Renal cortical epithelial cell (primary cell): ENCODE measurements at regions not wholly inside any gene's neighbourhood (a gene's known extent, or its start where the extent isn't known, plus 50 kb on each side); places are given as distances from the start of the nearest gene placed in this dataset.
"Not testable (repeated sequence)": the region's sequence is repeated elsewhere in the genome, so short reads cannot be mapped to it uniquely, and the experiment has no call there.

Experiments
- DNase-seq: peaks from one replicate; pipeline ENCODE4 v3.0.0-alpha.2; 2011; ENCODE audit warnings: low read depth

- DNase-seq, result no peak
Measured at GRCh38 chr5:43926923-43927322, 323.9 kb downstream of the NNT start.

GRCh38 chr5:43920422-43920821, 317.4 kb downstream of the NNT start:
- DNase-seq, result no peak

DNA sequence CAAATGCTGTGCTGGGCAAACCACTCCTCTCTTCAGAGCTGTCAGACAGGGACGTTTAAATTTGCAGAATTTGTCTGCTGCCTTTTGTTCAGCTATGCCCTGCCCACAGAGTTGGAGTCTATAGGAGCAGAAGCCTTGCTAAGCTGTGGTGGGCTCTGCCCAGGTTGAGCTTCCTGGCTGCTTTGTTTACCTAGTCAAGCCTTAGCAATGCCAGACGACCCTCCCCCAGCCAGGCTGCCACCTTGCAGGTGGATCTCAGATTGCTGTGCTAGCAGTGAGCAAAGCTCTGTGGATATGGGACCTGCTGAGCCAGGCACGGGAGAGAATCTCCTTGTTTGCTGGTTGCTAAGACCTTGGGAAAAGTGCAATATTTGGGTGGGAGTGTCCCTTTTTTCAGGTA, 314.9 kb downstream of the NNT start:
- no peak for DNase-seq

GRCh38 chr5:43903129-43903528, 300.1 kb downstream of the NNT start:
- no peak for DNase-seq

DNA sequence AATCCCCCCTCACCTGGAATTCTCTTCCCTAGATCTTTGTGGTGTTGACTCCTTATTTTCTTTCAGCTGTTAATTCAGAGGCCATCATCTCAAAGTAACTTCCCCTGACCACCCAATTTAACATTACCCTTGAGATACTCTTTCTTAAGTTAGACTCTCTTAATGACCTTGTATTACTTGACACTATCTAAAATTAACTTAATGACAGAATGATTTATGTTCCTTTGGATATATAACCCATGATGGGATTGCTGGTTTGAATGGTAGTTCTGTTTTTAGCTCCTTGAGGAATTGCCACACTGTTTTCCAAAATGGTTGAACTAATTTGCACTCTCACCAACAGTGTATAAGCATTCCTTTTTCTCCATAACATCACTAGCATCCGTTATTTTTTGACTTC, 298.0 kb downstream of the NNT start:
- DNase-seq, result no peak

- DNase-seq, result no peak
Measured at GRCh38 chr5:43895876-43896275, 292.9 kb downstream of the NNT start.

DNA sequence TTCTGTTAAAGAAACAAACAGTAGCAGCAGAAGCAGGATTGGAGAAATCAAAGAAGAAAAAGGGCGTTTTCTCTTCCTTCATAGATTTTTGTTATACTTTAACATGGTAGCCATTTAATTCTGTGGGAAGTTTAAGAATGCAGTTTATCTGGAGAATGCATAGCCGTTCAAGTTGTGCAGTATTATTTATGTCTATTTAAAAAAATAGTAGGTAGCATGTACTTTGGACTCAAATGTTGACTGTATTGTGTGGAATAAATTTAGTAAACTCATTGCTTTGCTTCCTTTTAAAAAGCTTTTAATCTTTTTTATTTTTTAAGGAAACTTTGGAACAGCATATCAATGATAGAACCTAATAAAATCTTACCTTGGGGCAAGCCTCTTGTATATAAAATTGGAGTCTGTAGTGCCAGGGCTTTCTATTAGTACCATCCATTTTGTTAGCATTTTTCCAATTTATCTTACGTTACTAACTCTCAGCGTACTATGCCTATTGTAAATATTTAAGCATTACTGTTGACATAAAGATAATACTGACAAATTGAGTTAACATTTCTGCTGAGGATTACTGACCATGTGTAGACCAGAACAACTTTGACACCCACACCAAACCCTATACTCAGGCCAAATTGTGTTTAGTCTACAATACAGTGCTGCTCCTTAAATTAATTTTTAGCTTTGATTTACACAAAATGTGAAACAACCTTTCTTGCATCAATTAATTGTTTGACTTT, 291.1 kb downstream of the NNT start:
- no peak for DNase-seq

- DNase-seq, result no peak
Measured at GRCh38 chr5:43891112-43891511, 288.1 kb downstream of the NNT start.

DNA sequence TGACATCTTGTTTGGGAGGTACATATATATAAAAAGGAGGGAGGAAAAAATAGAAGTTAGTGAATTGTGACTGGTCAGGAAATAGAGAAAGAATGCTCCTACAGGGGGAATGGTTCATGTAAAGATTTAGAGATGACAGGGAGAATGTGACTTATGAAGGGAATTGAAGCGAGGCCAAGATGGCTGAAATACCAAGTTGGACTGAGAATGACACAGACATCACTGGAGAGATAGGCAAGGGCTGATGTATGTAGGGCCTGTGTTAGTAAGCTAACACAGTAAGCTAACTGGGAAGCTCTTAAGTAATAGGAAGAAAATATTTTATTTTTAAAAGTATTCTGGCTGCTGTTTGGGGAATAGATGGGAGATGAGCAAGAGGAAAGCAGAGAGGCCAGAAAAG, 286.3 kb downstream of the NNT start:
- no peak for DNase-seq

DNA sequence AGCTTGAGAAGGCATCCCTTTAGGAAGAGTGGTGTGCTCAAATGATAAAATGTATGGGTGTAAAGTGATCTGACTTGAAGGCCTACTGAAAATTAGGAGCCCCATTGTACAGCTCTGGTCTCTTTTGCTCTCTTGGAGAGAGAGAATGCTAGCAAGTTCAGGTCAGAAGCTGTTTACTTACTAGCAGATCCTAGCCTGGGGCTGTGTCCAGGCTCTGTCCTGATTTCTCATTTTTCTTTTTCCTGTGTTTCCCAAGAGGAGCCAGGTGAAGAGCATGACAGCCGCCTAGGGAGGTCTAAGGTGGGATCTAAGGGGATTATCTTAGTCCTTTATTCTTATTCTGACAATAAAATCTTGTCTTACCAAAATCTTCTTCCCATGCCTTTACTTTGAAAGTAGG, 272.8 kb downstream of the NNT start:
- no peak for DNase-seq

- DNase-seq, result no peak
Measured at GRCh38 chr5:43874772-43875171, 271.8 kb downstream of the NNT start.

DNA sequence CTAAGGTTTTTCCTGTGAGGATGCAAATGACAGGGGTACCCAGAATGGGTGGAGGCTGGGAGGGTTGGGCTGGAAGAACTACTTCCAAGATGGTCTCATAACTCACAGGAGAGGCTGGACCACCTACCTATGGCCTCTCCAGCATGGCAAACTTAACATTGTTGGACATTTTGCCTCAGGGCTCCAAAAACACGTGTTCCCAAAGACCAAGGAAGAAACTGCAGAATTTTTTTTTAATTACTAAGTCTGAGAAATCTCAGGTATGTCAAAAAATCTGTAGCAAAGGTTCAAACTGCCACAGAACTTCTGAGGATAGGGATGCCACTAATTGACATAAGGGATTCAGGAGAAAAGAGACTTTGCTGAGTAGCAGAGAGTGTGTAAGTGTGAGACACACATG, 270.8 kb downstream of the NNT start:
- no peak for DNase-seq

- no peak for DNase-seq
Measured at GRCh38 chr5:43859309-43859708, 256.3 kb downstream of the NNT start.

DNA sequence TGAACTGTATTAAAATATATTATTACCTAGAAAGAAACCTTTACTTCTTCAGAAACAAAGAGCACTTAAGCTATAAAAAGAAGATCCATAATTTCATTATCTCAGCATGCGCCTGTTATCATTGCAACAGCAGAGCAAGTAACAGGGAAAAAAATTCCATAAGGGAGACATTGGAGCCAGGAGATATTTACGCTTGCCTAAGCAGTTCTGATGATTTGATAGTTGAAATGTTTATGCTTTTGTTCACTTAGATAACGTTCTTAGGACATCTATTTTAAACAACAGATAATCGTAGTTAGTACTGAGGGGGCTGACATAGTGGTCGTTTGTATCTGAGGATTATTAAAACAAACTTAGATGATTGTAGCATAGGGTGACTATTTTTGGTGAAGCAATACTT, 252.5 kb downstream of the NNT start:
- DNase-seq, result no peak

DNA sequence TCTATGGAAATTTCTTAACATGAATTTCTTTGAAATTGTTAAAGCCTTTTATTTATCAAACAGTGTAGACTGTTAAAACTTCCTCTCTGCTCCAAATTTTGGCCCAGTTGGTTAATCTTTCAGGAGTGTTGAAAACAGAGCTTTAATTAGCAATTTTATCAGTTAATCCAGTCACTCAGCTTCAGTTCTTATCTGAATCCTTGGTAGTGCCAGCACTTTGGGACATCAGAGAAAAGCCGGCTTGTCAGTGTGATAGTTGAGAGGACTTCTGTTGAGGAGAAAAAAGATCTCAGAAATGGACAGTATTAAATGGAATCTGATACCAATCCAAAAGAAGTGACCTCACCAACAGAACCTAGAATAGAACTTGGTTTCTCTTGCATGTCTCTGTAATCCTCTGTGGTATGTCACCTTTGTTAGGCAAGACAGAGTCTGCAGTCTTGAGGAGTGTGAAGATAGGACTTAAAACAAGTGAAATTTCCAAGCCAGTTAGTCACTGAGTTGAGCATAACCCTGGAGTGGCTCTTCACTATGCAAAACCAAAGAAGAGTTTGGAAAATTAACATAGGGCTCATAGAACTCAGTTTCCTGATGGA, 251.8 kb downstream of the NNT start:
- no peak for DNase-seq

DNA sequence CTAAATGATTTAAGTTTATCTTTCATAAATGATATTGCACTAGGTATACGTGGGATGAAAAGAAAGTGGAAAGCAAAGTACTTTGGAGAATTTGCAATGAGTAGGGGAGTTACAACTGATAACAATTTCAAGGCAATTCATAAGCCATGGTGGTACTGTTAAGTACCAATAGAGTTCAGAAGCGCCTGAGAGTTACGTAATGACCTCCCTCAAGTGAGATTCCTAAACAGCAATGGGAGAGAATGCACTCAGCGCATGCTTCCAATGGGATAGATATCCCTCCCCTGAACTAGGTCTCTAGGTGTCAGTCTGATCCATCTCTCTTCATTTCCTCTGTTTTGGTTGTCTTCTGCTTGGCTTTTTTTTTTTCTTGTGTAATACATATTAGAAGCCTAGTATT, 249.3 kb downstream of the NNT start:
- no peak for DNase-seq

- no peak for DNase-seq
Measured at GRCh38 chr5:43851741-43852140, 248.8 kb downstream of the NNT start.

- no peak for DNase-seq
Measured at GRCh38 chr5:43840424-43841125, 237.6 kb downstream of the NNT start.

- no peak for DNase-seq
Measured at GRCh38 chr5:43839218-43839617, 236.2 kb downstream of the NNT start.

- no peak for DNase-seq
Measured at GRCh38 chr5:43837996-43838395, 235.0 kb downstream of the NNT start.

- no peak for DNase-seq
Measured at GRCh38 chr5:43837091-43837490, 234.1 kb downstream of the NNT start.

DNA sequence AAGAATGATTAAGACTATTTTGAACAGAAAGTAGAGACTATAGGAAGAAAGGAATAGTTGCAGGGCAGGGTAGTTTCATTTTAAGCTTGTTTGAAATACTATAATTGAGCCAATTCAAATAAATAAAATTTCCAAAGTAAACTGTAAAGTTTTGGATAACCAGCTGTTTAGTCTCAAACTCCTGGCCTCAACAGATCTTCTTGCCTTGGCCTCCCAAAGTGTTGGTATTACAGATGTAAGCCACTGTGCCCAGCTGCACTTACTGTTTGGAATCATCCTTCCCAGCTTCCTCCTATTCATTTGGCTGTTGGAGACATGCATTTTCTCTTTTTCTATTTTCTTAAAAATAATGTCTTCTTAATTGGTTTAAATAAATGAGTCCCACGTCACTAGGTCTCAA, 231.0 kb downstream of the NNT start:
- DNase-seq, result no peak

- not testable (repeated sequence) for DNase-seq
Measured at GRCh38 chr5:43824325-43824964, 221.5 kb downstream of the NNT start.
